Activated naive CD8-positive, alpha-beta T cell (primary cell): ENCODE measurements at regions not wholly inside any gene's neighbourhood (a gene's known extent, or its start where the extent isn't known, plus 50 kb on each side); places are given as distances from the start of the nearest gene placed in this dataset.

Experiments used
- H3K27ac Mint-ChIP-seq: one replicate; pipeline ENCODE4 v1.8.0; 2021; ENCODE audit warnings: mixed read lengths
- H3K27me3 Mint-ChIP-seq: one replicate; pipeline ENCODE4 v1.8.0; 2021; ENCODE audit warnings: mixed read lengths
- H3K36me3 Mint-ChIP-seq: one replicate; pipeline ENCODE4 v1.8.0; 2021; ENCODE audit warnings: mixed read lengths
- H3K4me1 Mint-ChIP-seq: one replicate; pipeline ENCODE4 v1.8.0; 2021; ENCODE audit warnings: low read depth, mixed read lengths
- H3K4me3 Mint-ChIP-seq: one replicate; pipeline ENCODE4 v1.8.0; 2021; ENCODE audit warnings: mild to moderate bottlenecking, mixed read lengths
- H3K9me3 Mint-ChIP-seq: one replicate; pipeline ENCODE4 v1.8.0; 2021; ENCODE audit warnings: low read depth, mixed read lengths

DNA sequence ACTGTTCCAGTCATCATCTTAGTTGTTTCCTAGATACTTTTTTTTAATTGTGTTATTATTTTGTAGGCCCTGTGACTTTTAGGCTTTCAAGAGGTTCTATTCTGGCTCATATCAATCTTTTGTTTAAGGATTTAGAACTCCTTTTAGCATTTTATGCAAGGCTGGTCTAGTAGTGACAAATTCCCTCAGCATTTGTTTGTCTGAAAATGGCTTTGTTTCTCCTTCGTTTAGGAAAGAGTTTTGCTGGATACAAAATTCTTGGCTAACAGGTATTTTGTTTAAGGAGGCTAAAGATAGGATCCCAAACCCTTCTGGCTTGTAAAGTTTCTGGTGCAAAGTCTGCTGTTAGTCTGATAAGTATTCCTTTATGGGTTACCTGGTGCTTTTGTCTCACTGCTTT lies 116.6 kb upstream of the SLC66A3 start:
- H3K27me3 Mint-ChIP-seq, result peaks cover 25% of the 10 kb centered on the region
- peaks cover 14% of the 10 kb centered on the region for H3K36me3 Mint-ChIP-seq
- H3K4me3 Mint-ChIP-seq, result no peak overlapping the region
- peaks cover 19% of the 10 kb centered on the region for H3K9me3 Mint-ChIP-seq
- H3K4me1 Mint-ChIP-seq, result no peaks in the 10 kb centered on the region
- H3K27ac Mint-ChIP-seq, result no peak overlapping the region

DNA sequence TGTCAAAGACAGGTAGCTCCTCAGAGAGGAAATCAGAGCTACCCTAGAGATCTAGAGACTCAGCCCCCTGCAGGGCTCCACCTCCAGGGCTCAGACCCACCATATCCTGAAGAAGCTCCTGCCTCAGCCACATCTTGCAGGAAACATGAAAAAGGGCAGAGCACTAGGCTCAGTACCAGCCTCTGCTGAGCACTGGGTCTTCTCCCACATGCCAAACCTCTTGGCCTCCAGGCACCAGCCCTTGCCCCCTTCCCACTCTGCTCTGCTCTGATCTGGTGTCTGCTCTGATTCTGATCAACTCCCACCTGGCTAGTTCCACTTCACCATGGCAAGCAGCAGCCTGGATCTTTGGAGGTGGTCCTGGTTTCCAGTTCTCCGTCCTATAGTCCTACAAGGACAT lies 114.3 kb upstream of the SLC66A3 start:
- Mint-ChIP-seq H3K27me3 (peaks cover 28% of the 10 kb centered on the region), H3K4me1 (no peaks in the 10 kb centered on the region), H3K4me3 (no peak overlapping the region), H3K9me3 (peaks cover 19% of the 10 kb centered on the region), H3K36me3 (peaks cover 14% of the 10 kb centered on the region), H3K27ac (no peak overlapping the region)

DNA sequence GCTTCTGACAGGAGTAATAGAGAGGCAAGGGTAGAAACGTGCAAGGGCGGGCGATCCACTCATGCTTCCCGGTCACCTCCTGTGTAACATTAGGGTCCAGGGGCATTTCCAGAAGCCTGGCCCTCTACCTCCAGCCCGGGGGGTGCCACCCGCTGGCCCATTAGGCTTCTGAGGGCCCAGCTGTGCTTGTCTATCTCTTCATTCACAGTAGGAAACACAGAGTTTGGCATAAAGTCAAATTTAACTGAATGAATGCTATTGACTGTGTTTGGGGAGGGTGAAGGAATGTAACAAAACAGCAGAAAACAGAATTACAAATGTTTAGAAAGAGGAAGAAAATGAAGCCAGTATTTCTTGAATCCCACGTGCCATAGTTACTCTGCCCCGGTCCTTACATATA lies 112.4 kb upstream of the SLC66A3 start:
- no peak overlapping the region for H3K4me3 Mint-ChIP-seq
- peaks cover 7% of the 10 kb centered on the region for H3K9me3 Mint-ChIP-seq
- peaks cover 20% of the 10 kb centered on the region for H3K27me3 Mint-ChIP-seq
- H3K36me3 Mint-ChIP-seq, result peaks cover 6% of the 10 kb centered on the region
- no peak overlapping the region for H3K27ac Mint-ChIP-seq
- no peaks in the 10 kb centered on the region for H3K4me1 Mint-ChIP-seq

DNA sequence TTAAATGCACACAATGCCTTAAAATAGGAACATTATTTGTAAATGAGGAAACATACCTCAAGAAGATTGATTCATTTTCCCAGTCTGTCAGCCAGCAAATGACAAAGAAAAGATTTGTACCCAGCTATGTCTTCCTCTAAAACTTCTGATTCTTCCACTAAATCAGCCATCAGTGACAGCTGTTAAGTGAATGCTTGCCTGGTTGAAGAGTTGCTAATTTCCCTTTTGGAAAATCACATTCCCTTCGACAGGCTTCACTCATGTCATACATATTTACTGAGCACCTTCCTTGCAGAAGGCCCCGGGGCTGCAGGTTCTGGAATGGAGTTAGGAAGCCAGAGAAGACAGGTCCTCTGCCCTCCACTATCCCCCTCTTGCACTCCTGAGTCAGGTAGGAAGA lies 112.0 kb upstream of the SLC66A3 start:
- no peaks in the 10 kb centered on the region for H3K4me1 Mint-ChIP-seq
- H3K9me3 Mint-ChIP-seq, result peaks cover 5% of the 10 kb centered on the region
- H3K27me3 Mint-ChIP-seq, result peaks cover 18% of the 10 kb centered on the region
- no peak overlapping the region for H3K4me3 Mint-ChIP-seq
- H3K27ac Mint-ChIP-seq, result no peak overlapping the region
- peaks cover 6% of the 10 kb centered on the region for H3K36me3 Mint-ChIP-seq

DNA sequence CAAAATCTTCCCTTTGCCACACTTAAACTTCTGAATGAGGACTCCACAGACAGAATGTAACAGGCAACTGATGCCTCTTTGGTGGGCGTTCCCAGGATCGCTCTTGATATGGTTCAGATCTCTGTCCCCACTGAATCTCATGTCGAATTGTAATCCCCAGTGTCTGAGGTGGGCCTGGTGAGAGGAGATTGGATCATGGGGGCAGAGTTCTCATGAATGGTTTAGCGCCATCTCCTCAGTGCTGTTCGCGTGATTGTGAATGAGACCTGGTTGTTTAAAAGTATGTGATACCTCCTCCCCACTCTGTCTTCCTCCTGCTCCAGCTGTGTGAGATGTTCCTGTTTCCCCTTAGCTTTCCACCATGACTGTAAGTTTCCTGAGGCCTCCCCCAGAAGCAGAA lies 111.1 kb upstream of the SLC66A3 start:
- no peak overlapping the region for H3K4me3 Mint-ChIP-seq
- peaks cover 18% of the 10 kb centered on the region for H3K27me3 Mint-ChIP-seq
- peaks cover 4% of the 10 kb centered on the region for H3K36me3 Mint-ChIP-seq
- H3K4me1 Mint-ChIP-seq, result no peaks in the 10 kb centered on the region
- H3K27ac Mint-ChIP-seq, result no peak overlapping the region
- H3K9me3 Mint-ChIP-seq, result peaks cover 5% of the 10 kb centered on the region

DNA sequence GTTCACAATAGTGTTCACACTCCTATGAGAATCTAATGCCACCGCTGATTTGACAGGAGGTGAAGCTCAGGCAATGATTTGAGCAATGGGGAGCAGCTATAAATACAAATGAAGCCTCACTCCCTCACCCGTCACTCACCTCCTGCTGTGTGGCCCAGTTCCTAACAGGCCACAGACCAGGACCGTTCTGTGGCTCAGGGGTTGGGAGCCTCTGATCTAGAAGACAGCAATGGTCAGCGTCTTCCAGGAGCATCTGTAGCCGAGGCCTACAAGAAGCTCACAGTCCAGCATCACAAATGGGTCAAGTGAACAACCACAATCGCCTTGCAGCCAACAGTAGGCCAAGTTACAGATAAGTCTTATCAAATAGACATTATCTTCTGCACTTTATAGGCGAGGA lies 110.0 kb upstream of the SLC66A3 start:
- Mint-ChIP-seq H3K27me3 (peaks cover 18% of the 10 kb centered on the region), H3K9me3 (no peaks in the 10 kb centered on the region), H3K4me1 (no peaks in the 10 kb centered on the region), H3K27ac (no peak overlapping the region), H3K4me3 (no peak overlapping the region), H3K36me3 (no peaks in the 10 kb centered on the region)

DNA sequence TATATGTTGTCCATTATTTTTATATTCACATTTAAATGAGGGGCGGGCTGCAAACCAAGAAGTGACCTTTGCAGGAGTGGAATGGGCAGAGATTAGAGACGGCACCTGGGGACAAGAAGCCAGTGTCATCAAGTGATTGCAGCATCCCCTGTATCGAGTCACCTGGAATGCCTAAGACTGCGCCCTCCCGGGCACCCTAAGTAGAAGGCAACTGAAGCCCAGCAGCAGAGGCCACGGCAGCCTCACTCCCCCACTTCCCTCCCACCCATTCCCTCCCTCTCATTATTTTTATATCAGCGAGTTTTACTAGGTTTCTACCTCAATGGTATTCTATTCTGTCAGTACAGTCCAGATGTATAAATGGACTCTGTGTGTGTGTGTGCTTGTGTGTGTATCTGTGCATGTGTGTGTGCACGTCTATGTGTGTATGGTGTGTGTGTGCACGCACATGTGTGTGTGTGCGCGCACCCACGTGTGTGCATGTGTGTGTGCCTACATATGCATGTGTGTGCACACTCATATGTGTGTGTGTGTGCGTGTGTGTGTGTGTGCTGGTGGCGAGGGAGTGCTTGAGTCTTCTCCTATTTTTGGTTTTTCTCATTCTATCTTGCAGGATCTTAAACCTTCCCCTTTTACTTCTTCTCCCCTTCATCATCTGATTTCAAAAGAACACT lies 106.8 kb upstream of the SLC66A3 start:
- Mint-ChIP-seq H3K36me3 (no peaks in the 10 kb centered on the region), H3K4me1 (no peaks in the 10 kb centered on the region), H3K9me3 (no peaks in the 10 kb centered on the region), H3K27me3 (peaks cover 11% of the 10 kb centered on the region), H3K27ac (no peak overlapping the region), H3K4me3 (no peak overlapping the region)

DNA sequence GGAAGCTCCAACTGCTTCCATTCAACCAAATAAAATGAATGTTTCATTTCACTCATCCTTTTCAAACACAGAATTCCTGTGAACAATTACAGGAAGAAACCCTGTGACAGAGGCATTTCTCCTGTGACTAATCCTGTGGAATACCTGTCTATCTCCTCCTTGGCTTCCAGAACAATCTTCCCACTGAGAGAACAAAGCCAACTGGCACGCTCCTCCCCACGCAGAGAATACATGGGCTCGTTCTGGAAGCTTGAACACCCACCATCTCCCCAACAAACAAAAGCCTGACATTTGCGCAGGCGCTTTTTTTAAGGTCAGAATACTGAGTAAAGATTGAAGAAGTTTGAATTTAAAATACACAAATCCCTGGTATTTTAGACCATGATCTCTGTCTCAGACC lies 104.7 kb upstream of the SLC66A3 start:
- peaks cover 5% of the 10 kb centered on the region for H3K27me3 Mint-ChIP-seq
- no peaks in the 10 kb centered on the region for H3K4me1 Mint-ChIP-seq
- no peaks in the 10 kb centered on the region for H3K36me3 Mint-ChIP-seq
- no peak overlapping the region for H3K27ac Mint-ChIP-seq
- H3K9me3 Mint-ChIP-seq, result no peaks in the 10 kb centered on the region
- H3K4me3 Mint-ChIP-seq, result no peak overlapping the region

DNA sequence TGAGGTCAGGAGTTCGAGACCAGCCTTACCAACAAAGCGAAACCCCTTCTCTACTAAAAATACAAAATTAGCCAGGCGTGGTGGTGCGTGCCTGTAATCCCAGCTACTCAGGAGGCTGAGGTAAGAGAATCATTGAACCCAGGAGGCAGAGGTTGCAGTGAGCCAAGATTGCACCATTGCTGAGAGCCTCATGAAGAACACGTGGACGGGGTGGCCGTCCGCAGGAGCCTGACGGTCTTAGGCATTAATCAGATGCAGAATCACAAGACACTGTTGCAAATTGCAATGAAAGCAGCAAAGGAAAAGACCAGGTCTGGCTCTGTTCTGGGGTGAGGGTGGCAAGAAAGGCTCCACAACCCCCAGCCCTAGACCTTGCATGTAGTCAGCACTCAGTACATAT lies 104.0 kb upstream of the SLC66A3 start:
- Mint-ChIP-seq H3K9me3 (no peaks in the 10 kb centered on the region), H3K4me3 (no peak overlapping the region), H3K27ac (no peak overlapping the region), H3K4me1 (no peaks in the 10 kb centered on the region), H3K27me3 (peaks cover 5% of the 10 kb centered on the region), H3K36me3 (no peaks in the 10 kb centered on the region)

DNA sequence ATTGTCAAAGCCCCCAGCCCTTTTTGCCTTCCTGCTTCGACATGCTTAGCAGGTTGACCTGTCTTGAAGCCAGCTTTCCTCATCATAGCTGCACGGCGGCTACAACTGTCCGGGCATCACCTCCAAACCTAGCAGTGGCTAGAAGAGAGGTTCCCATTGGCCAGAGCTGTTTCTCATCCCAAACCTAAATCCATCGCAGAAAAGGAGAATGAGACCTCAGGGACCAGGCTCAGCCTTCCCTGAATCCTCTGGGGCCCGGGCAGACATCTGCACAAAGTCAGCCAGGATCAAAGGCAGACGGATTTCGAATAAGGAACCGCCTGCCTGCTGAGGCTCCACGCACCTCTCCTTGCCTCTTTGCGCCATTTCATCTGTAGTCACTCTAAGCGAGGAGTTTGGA lies 101.7 kb upstream of the SLC66A3 start:
- Mint-ChIP-seq H3K4me1 (no peaks in the 10 kb centered on the region), H3K27ac (no peak overlapping the region), H3K36me3 (no peaks in the 10 kb centered on the region), H3K4me3 (no peak overlapping the region), H3K9me3 (no peaks in the 10 kb centered on the region), H3K27me3 (peaks cover 9% of the 10 kb centered on the region)

DNA sequence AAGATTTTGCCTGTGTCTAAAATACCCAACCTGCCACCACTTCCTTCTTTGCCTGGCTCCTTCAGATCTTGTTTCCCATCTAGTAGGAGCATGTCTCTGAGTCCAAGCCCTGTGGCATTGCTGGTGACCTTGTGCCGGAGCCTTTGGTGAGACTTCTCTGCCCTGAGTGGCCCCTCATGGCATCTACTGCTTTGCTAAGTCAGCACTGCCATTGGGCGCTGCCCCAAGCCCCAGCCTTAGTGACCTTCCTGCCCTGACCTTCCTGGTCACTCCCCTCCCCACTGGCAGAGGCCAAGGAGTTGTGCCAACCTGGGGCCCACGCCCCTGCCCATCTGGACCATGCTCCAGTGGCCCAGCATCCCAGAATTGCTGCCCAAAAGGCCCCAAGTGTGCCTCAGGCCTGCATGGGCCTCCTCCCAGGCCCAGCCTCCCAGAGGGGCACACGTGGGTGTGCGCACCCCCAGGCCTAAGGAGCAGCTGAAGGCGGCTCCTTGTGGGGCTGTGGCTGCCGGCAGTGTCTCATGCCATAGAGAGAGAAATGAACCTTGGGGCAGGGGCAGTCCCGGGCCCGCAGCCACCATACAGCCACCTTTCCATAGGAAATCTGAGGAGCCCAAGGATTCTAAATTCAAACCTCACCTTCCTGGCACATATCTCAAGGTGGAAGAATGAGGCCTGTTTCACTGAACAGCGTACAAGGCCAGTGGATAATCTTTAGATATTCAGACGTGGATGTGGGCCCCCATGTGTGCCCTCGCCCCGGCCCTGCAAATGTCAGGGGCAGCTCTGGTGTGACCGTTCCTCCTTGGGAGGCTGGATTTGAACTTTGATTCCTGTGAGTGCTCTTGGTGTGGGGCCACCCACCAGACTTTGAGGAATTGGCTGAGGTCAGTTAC lies 100.2 kb upstream of the SLC66A3 start:
- Mint-ChIP-seq H3K27me3 (peaks cover 9% of the 10 kb centered on the region), H3K9me3 (peaks cover 5% of the 10 kb centered on the region), H3K4me3 (no peak overlapping the region), H3K27ac (no peak overlapping the region), H3K4me1 (no peaks in the 10 kb centered on the region), H3K36me3 (no peaks in the 10 kb centered on the region)

DNA sequence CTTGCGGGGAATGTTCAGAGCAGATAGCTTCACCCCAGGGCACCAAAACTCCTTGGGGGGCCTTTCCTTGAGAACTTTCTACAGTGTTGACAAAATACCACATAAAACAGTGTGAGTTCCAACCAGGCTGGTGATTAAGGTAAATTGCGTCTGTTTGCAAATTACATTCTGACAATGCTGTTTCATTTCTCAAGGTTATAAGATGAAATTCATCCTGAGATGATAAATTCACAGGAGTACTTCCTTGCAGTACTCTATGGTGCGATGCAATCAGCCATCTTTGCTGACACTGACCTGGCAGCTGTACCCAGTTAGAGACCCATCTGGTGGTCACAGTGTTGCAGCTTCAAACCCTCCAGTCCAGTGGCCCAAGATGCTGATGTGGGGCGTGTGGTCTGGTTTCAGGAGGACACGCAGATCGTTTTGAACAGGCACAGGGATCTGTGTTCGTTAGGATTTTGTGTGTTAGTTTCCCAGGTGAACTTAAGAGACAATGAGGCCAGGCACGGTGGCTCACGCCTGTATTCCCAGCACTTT lies 99.5 kb upstream of the SLC66A3 start:
- H3K27ac Mint-ChIP-seq, result no peak overlapping the region
- peaks cover 13% of the 10 kb centered on the region for H3K9me3 Mint-ChIP-seq
- H3K27me3 Mint-ChIP-seq, result peaks cover 9% of the 10 kb centered on the region
- H3K36me3 Mint-ChIP-seq, result no peaks in the 10 kb centered on the region
- no peak overlapping the region for H3K4me3 Mint-ChIP-seq
- no peaks in the 10 kb centered on the region for H3K4me1 Mint-ChIP-seq

DNA sequence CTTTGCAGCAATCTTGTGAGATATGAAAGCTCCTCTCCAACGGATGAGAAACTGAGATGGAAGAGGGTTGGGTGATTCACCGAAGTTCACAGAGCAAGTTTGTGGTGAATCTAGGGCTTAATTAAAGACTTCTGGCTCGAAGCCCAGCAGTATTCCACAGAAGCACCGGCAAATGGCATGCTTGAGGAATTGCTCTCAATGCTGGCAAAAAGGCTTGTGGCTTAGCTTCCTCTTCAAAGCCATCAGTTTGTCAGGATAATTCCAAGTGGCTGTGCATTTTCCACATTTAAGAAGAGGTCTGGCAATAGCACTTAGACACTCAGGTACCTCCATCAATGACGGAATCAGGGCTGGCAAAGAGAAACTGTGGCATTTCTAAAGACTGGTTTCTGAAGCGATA lies 98.7 kb upstream of the SLC66A3 start:
- Mint-ChIP-seq H3K4me1 (no peaks in the 10 kb centered on the region), H3K36me3 (no peaks in the 10 kb centered on the region), H3K27ac (no peak overlapping the region), H3K9me3 (peaks cover 16% of the 10 kb centered on the region), H3K27me3 (peaks cover 8% of the 10 kb centered on the region), H3K4me3 (no peak overlapping the region)

DNA sequence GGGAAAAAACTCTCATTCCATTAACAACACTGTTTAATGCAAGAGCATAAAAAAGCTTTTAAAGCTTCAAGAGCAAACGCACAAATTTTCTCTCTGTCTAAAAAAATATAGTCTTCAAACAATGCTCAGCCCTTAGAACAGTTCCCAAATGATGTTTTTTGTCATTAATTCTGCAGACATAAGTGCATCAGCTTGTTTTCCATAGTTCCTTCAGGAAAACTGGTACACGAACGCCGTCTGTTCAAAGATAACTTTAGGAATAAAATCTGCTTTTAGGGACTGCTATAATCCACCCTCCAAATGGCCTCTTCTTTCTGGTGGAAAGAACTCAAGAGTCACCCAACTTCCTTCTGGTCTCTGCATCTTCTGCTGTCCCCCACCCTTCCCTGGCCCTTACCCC lies 98.2 kb upstream of the SLC66A3 start:
- peaks cover 16% of the 10 kb centered on the region for H3K9me3 Mint-ChIP-seq
- H3K27ac Mint-ChIP-seq, result no peak overlapping the region
- no peaks in the 10 kb centered on the region for H3K36me3 Mint-ChIP-seq
- H3K4me1 Mint-ChIP-seq, result no peaks in the 10 kb centered on the region
- H3K27me3 Mint-ChIP-seq, result peaks cover 8% of the 10 kb centered on the region
- no peak overlapping the region for H3K4me3 Mint-ChIP-seq

DNA sequence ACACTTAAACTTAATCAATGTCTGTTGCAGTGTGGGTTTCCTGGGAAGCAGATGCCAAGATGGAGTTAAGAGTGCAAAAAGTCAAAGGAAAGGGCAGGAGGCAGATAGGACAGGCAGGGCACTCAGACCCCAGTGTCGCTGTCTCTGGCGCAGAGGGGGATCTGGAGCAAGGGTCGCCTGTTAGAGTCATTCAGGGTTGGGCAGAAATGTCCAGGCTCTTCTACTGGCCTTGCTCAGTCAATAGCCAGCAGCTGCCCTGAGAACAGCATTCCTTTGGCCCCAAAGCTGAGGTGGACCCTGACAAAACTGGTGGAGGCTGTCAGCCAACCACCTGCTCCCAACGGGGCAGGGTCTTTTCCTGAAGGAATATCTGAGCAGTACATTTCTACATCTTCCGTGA lies 97.1 kb upstream of the SLC66A3 start:
- peaks cover 6% of the 10 kb centered on the region for H3K27me3 Mint-ChIP-seq
- no peak overlapping the region for H3K4me3 Mint-ChIP-seq
- H3K9me3 Mint-ChIP-seq, result peaks cover 16% of the 10 kb centered on the region
- H3K36me3 Mint-ChIP-seq, result no peaks in the 10 kb centered on the region
- H3K4me1 Mint-ChIP-seq, result no peaks in the 10 kb centered on the region
- no peak overlapping the region for H3K27ac Mint-ChIP-seq
